ENCODE measurements at regions not wholly inside any gene's neighbourhood (a gene's known extent, or its start where the extent isn't known, plus 50 kb on each side); places are given as distances from the start of the nearest gene placed in this dataset.

DNA sequence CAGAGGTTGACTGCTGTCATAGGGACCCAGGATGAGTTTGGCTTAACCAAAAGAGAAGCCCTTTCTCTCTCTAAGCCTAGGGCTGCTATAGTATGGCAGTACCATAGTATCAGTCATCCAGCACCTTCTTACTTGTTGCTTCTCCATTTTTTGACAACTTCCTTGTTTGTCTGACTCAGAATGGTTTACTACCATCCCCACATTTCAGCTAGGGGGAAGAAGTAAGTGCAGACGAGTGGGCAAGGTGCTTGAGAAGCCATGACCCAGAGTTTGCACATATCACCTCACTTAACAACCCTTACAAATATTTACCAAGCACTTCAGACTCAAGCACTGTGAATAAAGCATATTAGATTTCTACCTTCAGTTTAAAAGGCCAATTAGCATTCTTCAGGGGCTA is 289.9 kb upstream of the TSHZ2 start:
- ATAC-seq (ENCODE audit: low FRiP score), result no peak
- WGBS, 2 donors, result 43 to 52% methylated on average over 1 of the region's 1 CpG
- H3K4me1 ChIP-seq (ENCODE audit: control insufficient read depth in 1 of 2, insufficient read depth in 2 of 2, low read length in 2 of 2), result no peaks in the 10 kb centered on the region
- no peak overlapping the region for H3K27ac ChIP-seq (ENCODE audit: low read depth in 1 of 2, low read length in 2 of 2)
- no peaks in the 10 kb centered on the region for H3K27me3 ChIP-seq (ENCODE audit: control insufficient read depth in 1 of 2, insufficient read depth in 2 of 2, low read length in 1 of 2)
- H3K36me3 ChIP-seq (ENCODE audit: control insufficient read depth in 1 of 2, insufficient read depth in 2 of 2, low read length in 1 of 2), result no peaks in the 10 kb centered on the region
- no peak for DNase-seq
- H3K9me3 ChIP-seq (ENCODE audit: control insufficient read depth, low read length), result no peaks in the 10 kb centered on the region
- intact Hi-C loops (cut with DNase I), result no loop called here
- H3K4me3 ChIP-seq (ENCODE audit: low read length in 2 of 2), result no peak overlapping the region

DNA sequence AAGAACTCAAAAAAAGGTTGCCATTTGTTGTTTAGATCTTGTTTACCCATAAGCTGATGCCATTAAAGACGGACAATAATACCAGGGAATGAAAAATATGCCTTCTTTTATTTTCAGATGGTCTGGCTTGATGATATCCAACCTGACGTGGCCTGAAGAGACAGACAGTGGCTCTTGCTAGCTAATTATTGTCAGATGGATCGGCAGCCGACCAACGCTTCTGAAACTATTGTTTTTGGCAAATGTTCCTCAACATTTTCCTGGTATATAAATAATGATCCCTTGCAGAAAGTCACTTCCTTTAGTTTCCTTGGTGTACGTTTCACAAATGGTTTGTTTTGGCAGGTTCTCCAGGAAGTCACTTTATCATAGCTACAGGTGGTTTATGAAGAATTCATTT is 290.9 kb upstream of the TSHZ2 start:
- intact Hi-C loops (cut with DNase I), result no loop called here
- Histone ChIP-seq H3K27ac (ENCODE audit: low read depth in 1 of 2, low read length in 2 of 2) (no peak overlapping the region), H3K9me3 (ENCODE audit: control insufficient read depth, low read length) (no peaks in the 10 kb centered on the region), H3K4me3 (ENCODE audit: low read length in 2 of 2) (no peak overlapping the region), H3K4me1 (ENCODE audit: control insufficient read depth in 1 of 2, insufficient read depth in 2 of 2, low read length in 2 of 2) (no peaks in the 10 kb centered on the region), H3K36me3 (ENCODE audit: control insufficient read depth in 1 of 2, insufficient read depth in 2 of 2, low read length in 1 of 2) (no peaks in the 10 kb centered on the region), H3K27me3 (ENCODE audit: control insufficient read depth in 1 of 2, insufficient read depth in 2 of 2, low read length in 1 of 2) (no peaks in the 10 kb centered on the region)
- DNase-seq (no peak), ATAC-seq (ENCODE audit: low FRiP score) (no peak)
- WGBS, 2 donors, result 3 to 12% methylated on average over 6 of the region's 6 CpGs

DNA sequence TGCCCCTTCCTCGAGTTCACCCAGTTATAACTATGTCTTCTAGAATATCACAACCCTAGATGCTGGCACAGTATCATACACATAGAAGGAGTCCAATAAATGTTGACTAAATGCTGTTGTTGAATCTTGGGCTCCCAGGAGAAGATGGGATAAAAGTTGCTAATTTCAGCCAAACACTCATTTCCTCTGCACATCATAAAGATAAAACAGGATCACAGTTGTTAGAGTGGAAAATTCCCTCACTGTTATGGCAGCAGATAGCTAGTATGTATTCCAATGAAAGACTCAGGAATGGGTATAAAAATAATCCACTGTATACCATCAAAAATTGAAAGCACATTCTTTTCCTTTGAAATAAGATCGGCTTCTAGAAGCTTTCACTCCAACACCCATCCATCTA is 294.9 kb upstream of the TSHZ2 start:
- H3K27me3 ChIP-seq (ENCODE audit: control insufficient read depth in 1 of 2, insufficient read depth in 2 of 2, low read length in 1 of 2), result no peaks in the 10 kb centered on the region
- WGBS, 2 donors, result 49 to 50% methylated on average over 2 of the region's 2 CpGs

DNA sequence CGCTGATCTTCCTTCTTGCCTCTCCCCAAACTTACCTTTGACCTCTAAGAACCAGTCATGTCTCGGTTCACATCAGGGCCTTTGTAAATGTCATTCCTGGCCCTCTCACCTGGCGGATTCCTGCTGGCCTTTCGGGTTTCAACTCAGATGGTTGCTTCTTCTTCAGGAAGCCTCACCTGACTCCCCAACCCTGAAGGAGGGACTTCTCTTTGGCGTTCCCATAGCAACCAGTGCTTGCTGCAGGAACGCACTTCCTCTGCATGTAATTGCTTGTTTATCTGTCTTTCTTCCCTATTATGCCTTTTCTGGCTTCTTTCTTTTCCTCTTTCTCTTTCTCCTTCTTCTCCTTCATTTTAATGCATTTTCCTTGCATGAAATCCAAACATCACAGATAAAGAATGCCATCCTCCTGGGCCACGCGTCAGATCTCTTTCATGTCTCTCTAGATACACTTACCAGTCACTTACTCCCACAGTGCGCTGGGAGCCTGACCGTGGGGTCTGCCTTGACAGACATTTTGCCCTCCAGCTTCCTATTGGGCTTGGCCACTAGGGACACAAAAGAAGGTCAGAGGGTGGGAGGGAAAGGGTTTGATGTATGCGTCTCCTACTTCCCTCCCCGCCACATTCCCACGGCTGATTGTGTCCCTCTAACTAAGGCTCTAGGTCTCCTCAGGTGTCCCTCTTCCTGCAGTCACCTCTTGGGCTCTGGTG is 295.7 kb upstream of the TSHZ2 start:
- no peaks in the 10 kb centered on the region for H3K27me3 ChIP-seq (ENCODE audit: control insufficient read depth in 1 of 2, insufficient read depth in 2 of 2, low read length in 1 of 2)
- ATAC-seq (ENCODE audit: low FRiP score) (no peak), DNase-seq (no peak)
- H3K4me1 ChIP-seq (ENCODE audit: control insufficient read depth in 1 of 2, insufficient read depth in 2 of 2, low read length in 2 of 2), result no peaks in the 10 kb centered on the region
- WGBS, 2 donors, result 63 to 65% methylated on average over 13 of the region's 13 CpGs
- no peaks in the 10 kb centered on the region for H3K36me3 ChIP-seq (ENCODE audit: control insufficient read depth in 1 of 2, insufficient read depth in 2 of 2, low read length in 1 of 2)
- no peak overlapping the region for H3K4me3 ChIP-seq (ENCODE audit: low read length in 2 of 2)
- intact Hi-C loops (cut with DNase I), result no loop called here
- no peaks in the 10 kb centered on the region for H3K9me3 ChIP-seq (ENCODE audit: control insufficient read depth, low read length)
- no peak overlapping the region for H3K27ac ChIP-seq (ENCODE audit: low read depth in 1 of 2, low read length in 2 of 2)

More for the DNA sequence above, 294.9 kb upstream of the TSHZ2 start:
- no peak overlapping the region for H3K27ac ChIP-seq (ENCODE audit: low read depth in 1 of 2, low read length in 2 of 2)
- ATAC-seq (ENCODE audit: low FRiP score), result no peak
- no peak for DNase-seq
- H3K4me1 ChIP-seq (ENCODE audit: control insufficient read depth in 1 of 2, insufficient read depth in 2 of 2, low read length in 2 of 2), result no peaks in the 10 kb centered on the region
- H3K4me3 ChIP-seq (ENCODE audit: low read length in 2 of 2), result no peak overlapping the region
- no peaks in the 10 kb centered on the region for H3K9me3 ChIP-seq (ENCODE audit: control insufficient read depth, low read length)
- intact Hi-C loops (cut with DNase I), result no loop called here
- no peaks in the 10 kb centered on the region for H3K36me3 ChIP-seq (ENCODE audit: control insufficient read depth in 1 of 2, insufficient read depth in 2 of 2, low read length in 1 of 2)

DNA sequence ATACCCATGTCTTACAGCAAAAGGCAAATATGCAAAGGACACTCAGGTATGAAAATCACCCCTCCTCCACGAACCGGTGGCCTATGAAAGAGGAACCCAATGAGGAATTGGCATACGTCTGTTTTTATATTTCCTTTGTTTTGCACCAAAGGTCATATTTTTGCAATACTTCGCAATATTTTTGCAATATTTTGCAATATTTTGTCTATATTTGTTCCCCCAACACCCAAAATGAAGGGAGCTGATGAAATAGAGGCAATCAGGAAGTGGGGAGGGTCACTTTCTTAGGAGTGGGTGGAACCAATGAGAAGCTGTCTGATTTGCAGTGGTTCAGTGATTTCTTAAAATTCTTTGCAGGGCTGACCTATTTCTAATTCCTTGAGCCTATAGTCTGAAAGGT is 296.8 kb upstream of the TSHZ2 start:
- H3K4me1 ChIP-seq (ENCODE audit: control insufficient read depth in 1 of 2, insufficient read depth in 2 of 2, low read length in 2 of 2), result no peaks in the 10 kb centered on the region
- no peaks in the 10 kb centered on the region for H3K9me3 ChIP-seq (ENCODE audit: control insufficient read depth, low read length)
- intact Hi-C loops (cut with DNase I), result no loop called here
- no peaks in the 10 kb centered on the region for H3K27me3 ChIP-seq (ENCODE audit: control insufficient read depth in 1 of 2, insufficient read depth in 2 of 2, low read length in 1 of 2)
- H3K4me3 ChIP-seq (ENCODE audit: low read length in 2 of 2), result no peak overlapping the region
- DNase-seq, result no peak
- WGBS, 2 donors, result 84% methylated on average over 4 of the region's 4 CpGs
- H3K27ac ChIP-seq (ENCODE audit: low read depth in 1 of 2, low read length in 2 of 2), result no peak overlapping the region
- ATAC-seq (ENCODE audit: low FRiP score), result no peak
- no peaks in the 10 kb centered on the region for H3K36me3 ChIP-seq (ENCODE audit: control insufficient read depth in 1 of 2, insufficient read depth in 2 of 2, low read length in 1 of 2)

DNA sequence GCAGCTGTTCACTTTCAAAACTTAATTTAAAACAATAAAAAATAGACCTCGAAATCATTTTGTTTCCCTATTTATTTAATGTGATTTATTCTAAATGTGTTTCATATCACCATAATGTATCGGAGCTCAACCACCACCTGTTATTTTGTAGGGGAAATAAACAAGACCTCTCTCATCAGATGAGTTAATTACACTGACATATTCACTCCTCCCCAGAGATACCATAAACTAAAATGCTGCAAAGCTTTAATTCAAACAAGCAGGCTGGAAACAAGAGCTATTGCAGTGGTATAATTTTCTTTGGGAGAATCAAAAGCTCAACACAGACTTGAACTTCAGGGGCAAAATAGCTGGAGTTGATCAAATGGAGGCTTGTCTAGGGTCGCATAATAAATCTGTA is 303.5 kb upstream of the TSHZ2 start:
- no peaks in the 10 kb centered on the region for H3K27me3 ChIP-seq (ENCODE audit: control insufficient read depth in 1 of 2, insufficient read depth in 2 of 2, low read length in 1 of 2)
- H3K4me3 ChIP-seq (ENCODE audit: low read length in 2 of 2), result no peak overlapping the region
- ATAC-seq (ENCODE audit: low FRiP score) (no peak), DNase-seq (no peak)
- H3K4me1 ChIP-seq (ENCODE audit: control insufficient read depth in 1 of 2, insufficient read depth in 2 of 2, low read length in 2 of 2), result no peaks in the 10 kb centered on the region
- 52 to 64% methylated on average over 3 of the region's 3 CpGs for WGBS, 2 donors
- no peaks in the 10 kb centered on the region for H3K9me3 ChIP-seq (ENCODE audit: control insufficient read depth, low read length)
- H3K27ac ChIP-seq (ENCODE audit: low read depth in 1 of 2, low read length in 2 of 2), result no peak overlapping the region
- intact Hi-C loops (cut with DNase I), result no loop called here
- H3K36me3 ChIP-seq (ENCODE audit: control insufficient read depth in 1 of 2, insufficient read depth in 2 of 2, low read length in 1 of 2), result no peaks in the 10 kb centered on the region

DNA sequence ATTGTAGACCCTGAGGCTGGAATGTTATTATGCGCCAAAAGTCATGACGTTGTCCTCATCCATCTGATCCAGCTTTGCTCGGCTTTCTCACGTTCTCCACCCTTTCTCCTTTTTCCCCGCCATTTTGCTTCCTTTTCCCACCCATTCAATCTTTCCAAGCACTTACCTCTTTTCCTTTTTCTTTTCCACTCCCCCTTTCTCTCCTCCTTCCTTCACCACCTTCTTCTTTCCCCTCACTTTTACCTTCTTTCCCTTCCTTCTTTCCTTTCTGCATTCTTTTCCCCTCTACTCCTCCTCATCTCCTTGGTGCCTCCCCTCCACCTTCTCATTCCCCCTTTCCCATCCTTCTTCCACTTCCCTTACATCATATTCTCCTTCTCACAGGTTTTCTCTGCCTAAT is 304.8 kb upstream of the TSHZ2 start:
- intact Hi-C loops (cut with DNase I), result no loop called here
- ATAC-seq (ENCODE audit: low FRiP score) (no peak), DNase-seq (no peak)
- Histone ChIP-seq H3K27me3 (ENCODE audit: control insufficient read depth in 1 of 2, insufficient read depth in 2 of 2, low read length in 1 of 2) (no peaks in the 10 kb centered on the region), H3K9me3 (ENCODE audit: control insufficient read depth, low read length) (no peaks in the 10 kb centered on the region), H3K4me1 (ENCODE audit: control insufficient read depth in 1 of 2, insufficient read depth in 2 of 2, low read length in 2 of 2) (no peaks in the 10 kb centered on the region), H3K36me3 (ENCODE audit: control insufficient read depth in 1 of 2, insufficient read depth in 2 of 2, low read length in 1 of 2) (no peaks in the 10 kb centered on the region), H3K27ac (ENCODE audit: low read depth in 1 of 2, low read length in 2 of 2) (no peak overlapping the region), H3K4me3 (ENCODE audit: low read length in 2 of 2) (no peak overlapping the region)
- 89 to 93% methylated on average over 5 of the region's 5 CpGs for WGBS, 2 donors

DNA sequence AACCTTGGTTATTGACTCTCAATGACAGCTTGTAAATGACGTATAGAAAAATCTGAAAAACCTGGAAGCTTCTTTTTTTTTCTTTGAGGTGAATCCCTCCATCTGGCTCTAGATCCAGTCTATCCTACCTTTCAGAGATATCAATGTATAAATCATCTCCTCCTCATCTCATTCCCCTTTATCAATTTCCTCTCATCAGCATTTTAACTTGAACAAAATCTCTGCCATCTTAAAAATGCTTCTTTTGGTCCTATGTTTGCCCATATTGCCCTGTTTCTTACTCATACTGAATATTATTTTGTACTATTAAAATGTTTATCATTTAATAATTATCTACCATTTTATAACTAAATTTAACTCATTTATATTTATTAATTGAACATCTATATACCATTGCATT is 306.7 kb upstream of the TSHZ2 start:
- WGBS, 2 donors, result 83 to 92% methylated on average over 1 of the region's 1 CpG
- no peak overlapping the region for H3K27ac ChIP-seq (ENCODE audit: low read depth in 1 of 2, low read length in 2 of 2)
- no peaks in the 10 kb centered on the region for H3K36me3 ChIP-seq (ENCODE audit: control insufficient read depth in 1 of 2, insufficient read depth in 2 of 2, low read length in 1 of 2)
- H3K4me1 ChIP-seq (ENCODE audit: control insufficient read depth in 1 of 2, insufficient read depth in 2 of 2, low read length in 2 of 2), result no peaks in the 10 kb centered on the region
- no peaks in the 10 kb centered on the region for H3K27me3 ChIP-seq (ENCODE audit: control insufficient read depth in 1 of 2, insufficient read depth in 2 of 2, low read length in 1 of 2)
- H3K9me3 ChIP-seq (ENCODE audit: control insufficient read depth, low read length), result no peaks in the 10 kb centered on the region
- no peak overlapping the region for H3K4me3 ChIP-seq (ENCODE audit: low read length in 2 of 2)
- DNase-seq (no peak), ATAC-seq (ENCODE audit: low FRiP score) (no peak)
- intact Hi-C loops (cut with DNase I), result no loop called here

DNA sequence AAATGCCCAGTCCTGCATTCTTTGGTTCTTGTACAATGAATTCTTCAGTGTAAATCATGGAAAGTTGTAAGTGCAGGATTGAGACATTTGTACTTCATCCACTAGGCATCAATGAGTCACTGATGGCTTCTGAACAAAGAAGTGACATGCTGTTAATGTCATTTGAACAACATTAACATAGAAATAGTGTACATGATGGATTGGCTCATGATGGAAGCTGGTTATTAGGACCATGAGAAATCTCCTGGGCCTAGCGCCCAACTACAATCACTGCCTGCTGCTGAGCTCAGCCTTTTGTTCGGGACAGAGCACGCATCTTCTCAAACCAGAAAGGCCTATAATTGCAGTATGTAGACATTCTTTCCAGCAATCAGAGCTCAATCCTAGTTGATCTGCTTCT is 316.8 kb upstream of the TSHZ2 start:
- H3K9me3 ChIP-seq (ENCODE audit: control insufficient read depth, low read length), result no peaks in the 10 kb centered on the region
- no peak overlapping the region for H3K27ac ChIP-seq (ENCODE audit: low read depth in 1 of 2, low read length in 2 of 2)
- no peak overlapping the region for H3K4me3 ChIP-seq (ENCODE audit: low read length in 2 of 2)
- H3K4me1 ChIP-seq (ENCODE audit: control insufficient read depth in 1 of 2, insufficient read depth in 2 of 2, low read length in 2 of 2), result no peaks in the 10 kb centered on the region
- intact Hi-C loops (cut with DNase I), result no loop called here
- no peaks in the 10 kb centered on the region for H3K36me3 ChIP-seq (ENCODE audit: control insufficient read depth in 1 of 2, insufficient read depth in 2 of 2, low read length in 1 of 2)
- 81 to 86% methylated on average over 3 of the region's 3 CpGs for WGBS, 2 donors
- DNase-seq, result no peak
- no peaks in the 10 kb centered on the region for H3K27me3 ChIP-seq (ENCODE audit: control insufficient read depth in 1 of 2, insufficient read depth in 2 of 2, low read length in 1 of 2)
- ATAC-seq (ENCODE audit: low FRiP score), result no peak
